SK-N-SH treated with all-trans-retinoic acid at 6 μM for 48 hours (cell line): ENCODE measurements at regions not wholly inside any gene's neighbourhood (a gene's known extent, or its start where the extent isn't known, plus 50 kb on each side); places are given as distances from the start of the nearest gene placed in this dataset.

Experiments used
- GLIS3 ChIP-seq: fragments of 250-450 bp; sonication (Bioruptor Pico); IDR thresholded peaks from 2 replicates; pipeline ENCODE4 v1.5.0; 2020; ENCODE audit warnings: mild to moderate bottlenecking, moderate library complexity
- RARB ChIP-seq: fragments of 250-450 bp; sonication (Bioruptor Pico); IDR thresholded peaks from 2 replicates; pipeline ENCODE4 v1.8.0; 2021; ENCODE audit warnings: mild to moderate bottlenecking, moderate library complexity
- ZFP3 ChIP-seq: fragments of 250-450 bp; sonication (Bioruptor Pico); IDR thresholded peaks from 2 replicates; pipeline ENCODE4 v1.5.0; 2020; ENCODE audit warnings: mild to moderate bottlenecking, moderate library complexity

DNA sequence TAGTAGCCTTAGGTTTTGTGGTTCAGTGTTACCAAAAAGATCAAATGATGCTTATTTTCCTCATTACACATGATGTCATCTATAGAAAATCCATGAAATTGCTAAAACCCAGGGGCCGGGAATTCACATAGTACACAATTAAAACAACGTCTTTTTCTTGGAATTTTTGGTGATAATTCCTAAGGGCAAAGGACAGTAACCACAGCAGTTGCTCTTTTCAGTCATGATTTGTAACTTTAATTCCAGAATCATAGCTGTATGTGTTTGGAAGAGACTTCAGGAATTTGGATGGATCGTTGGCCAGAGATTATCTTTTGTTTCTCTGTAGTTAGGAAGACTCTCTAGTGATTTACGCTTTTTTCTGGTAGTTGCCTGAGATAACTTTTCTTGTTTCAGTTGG lies 748.7 kb downstream of the TLE4 start:
- TF ChIP-seq RARB, result no peak
- TF ChIP-seq ZFP3 (CRISPR knock-in tag), result no peak
- no peak for TF ChIP-seq GLIS3
